ENCODE measurements at regions not wholly inside any gene's neighbourhood (a gene's known extent, or its start where the extent isn't known, plus 50 kb on each side); places are given as distances from the start of the nearest gene placed in this dataset.

DNA sequence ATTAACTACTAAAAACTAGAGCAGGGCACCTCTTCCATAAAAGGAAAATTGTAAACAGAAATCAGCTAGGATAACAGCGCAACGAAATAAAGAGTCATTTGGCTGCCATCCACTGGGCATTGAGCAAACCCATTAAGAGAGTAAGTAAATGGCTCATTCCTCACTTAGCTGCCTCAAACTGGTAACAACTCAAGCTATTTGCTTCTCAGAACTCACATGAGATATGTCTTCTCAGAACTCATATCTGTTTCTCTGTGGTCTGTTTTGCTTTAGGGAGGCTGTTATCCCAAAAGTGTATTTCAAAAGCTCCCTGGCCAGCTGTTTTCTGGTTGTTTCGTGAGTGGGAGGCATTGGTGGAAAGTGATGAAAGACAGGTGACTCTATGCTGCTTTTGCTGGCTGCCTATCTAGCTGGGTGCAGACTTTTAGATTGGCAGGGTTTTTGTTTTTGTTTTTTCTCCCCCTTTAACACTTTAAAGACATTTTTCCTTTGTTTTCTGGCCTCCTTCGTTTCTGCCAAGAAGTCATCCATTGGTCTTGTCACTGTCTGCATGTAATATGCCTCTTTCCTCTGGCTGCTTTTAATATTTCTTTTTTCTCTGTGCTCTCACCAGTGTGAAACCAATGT, 269.2 kb upstream of the RGS18 start:
- H3K4me3 ChIP-seq (ENCODE audit: low read depth, low read length), result no peak overlapping the region
- TF ChIP-seq, protein P1, sequence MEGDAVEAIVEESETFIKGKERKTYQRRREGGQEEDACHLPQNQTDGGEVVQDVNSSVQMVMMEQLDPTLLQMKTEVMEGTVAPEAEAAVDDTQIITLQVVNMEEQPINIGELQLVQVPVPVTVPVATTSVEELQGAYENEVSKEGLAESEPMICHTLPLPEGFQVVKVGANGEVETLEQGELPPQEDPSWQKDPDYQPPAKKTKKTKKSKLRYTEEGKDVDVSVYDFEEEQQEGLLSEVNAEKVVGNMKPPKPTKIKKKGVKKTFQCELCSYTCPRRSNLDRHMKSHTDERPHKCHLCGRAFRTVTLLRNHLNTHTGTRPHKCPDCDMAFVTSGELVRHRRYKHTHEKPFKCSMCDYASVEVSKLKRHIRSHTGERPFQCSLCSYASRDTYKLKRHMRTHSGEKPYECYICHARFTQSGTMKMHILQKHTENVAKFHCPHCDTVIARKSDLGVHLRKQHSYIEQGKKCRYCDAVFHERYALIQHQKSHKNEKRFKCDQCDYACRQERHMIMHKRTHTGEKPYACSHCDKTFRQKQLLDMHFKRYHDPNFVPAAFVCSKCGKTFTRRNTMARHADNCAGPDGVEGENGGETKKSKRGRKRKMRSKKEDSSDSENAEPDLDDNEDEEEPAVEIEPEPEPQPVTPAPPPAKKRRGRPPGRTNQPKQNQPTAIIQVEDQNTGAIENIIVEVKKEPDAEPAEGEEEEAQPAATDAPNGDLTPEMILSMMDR (IDR thresholded peaks at IDR 0.05; ENCODE audit: insufficient read depth, low read length), result no peak
- DNase-seq (ENCODE audit: low read depth), result peak; percentile 13

DNA sequence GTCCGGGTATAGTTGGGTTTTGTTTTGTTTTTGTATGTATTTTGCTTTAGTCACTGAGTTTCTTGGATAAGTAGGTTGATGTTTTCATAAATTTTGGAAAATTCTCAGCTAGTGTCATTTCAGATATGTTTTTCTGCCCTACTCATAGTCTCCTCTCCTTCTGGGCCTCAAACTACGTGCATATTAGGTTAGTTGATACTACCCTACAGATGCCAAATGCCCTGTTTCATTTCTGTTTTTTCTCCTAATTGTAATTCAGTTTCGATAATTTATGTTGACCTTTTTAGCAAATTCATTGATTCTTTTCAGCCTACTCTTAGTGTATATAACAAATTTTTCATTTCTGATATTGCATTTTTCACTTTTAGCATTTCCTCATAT, 268.6 kb upstream of the RGS18 start:
- TF ChIP-seq, protein P1 (IDR thresholded peaks at IDR 0.05; ENCODE audit: insufficient read depth, low read length), result no peak
- DNase-seq (ENCODE audit: low read depth), result no peak
- no peak overlapping the region for H3K4me3 ChIP-seq (ENCODE audit: low read depth, low read length)

DNA sequence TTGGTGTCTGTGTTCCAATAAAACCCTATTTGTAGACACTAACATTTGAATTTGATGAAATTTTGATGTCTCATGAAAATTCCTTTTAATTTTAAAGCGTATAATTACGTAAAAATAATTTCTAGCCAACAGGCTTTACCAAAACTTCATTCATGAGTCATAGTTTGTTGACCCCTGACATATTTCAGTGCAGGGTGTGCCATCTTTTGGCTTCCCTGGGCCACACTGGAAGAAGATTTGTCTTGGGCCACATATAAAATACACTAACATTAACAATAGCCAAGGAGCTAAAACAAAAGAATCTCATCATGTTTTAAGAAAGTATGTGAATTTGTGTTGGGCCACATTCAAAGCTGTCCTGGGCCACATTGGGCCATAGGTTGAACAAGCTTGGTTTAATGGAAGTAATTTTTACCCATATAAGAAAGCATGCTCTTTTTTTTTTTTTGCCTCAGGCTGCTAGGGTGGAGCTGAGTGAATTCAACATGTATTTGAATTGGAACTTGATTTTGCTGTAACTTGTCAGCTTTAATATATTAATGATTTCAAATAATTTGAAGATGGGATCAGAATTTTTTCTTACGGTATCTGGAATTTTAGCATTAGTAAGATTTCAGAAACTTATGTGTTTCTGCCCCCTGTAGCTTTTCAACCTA, 267.7 kb upstream of the RGS18 start:
- DNase-seq (ENCODE audit: low read depth), result no peak
- H3K4me3 ChIP-seq (ENCODE audit: low read depth, low read length), result no peak overlapping the region
- TF ChIP-seq, protein P1 (IDR thresholded peaks at IDR 0.05; ENCODE audit: insufficient read depth, low read length), result no peak

DNA sequence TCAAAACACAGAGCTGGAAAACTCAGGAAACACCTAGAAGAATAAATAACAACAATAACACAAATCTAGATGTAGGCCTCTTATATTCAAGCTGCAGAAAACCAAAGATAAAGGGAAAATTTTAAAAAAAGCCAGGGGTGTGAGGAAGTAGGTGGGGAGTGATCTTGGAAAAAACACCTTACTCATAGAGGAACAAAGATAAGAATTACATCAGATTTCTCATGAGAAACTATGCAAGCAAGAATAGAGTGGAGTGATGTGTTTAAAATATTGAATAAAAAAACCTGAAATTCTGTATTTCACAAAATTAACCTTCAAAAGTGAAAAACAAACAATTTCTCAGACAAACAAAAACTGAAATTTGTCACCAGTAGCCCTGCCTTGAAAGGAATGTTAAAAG, 265.5 kb upstream of the RGS18 start:
- no peak for DNase-seq (ENCODE audit: low read depth)
- TF ChIP-seq, protein P1 (IDR thresholded peaks at IDR 0.05; ENCODE audit: insufficient read depth, low read length), result no peak
- H3K4me3 ChIP-seq (ENCODE audit: low read depth, low read length), result no peak overlapping the region

DNA sequence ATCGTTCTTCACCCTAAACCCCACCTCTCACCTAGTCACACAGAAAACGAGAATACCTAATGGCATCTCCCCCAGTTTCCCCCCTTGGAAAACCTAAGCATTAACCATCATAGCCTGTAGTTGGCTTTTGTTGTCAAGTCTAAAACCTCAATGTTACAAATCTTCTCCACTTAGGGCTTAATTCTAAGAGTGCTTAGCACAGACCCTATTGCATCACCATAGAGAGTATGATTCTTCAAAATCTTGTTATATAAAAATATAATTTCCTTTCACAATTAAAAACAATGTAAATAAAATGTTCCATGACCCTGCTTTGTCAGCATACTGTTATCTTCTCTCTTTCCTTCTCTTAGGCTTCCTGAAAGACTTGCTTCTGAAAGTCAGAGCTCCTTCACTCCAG, 263.2 kb upstream of the RGS18 start:
- TF ChIP-seq, protein P1 (IDR thresholded peaks at IDR 0.05; ENCODE audit: insufficient read depth, low read length), result no peak
- H3K4me3 ChIP-seq (ENCODE audit: low read depth, low read length), result no peak overlapping the region
- no peak for DNase-seq (ENCODE audit: low read depth)

DNA sequence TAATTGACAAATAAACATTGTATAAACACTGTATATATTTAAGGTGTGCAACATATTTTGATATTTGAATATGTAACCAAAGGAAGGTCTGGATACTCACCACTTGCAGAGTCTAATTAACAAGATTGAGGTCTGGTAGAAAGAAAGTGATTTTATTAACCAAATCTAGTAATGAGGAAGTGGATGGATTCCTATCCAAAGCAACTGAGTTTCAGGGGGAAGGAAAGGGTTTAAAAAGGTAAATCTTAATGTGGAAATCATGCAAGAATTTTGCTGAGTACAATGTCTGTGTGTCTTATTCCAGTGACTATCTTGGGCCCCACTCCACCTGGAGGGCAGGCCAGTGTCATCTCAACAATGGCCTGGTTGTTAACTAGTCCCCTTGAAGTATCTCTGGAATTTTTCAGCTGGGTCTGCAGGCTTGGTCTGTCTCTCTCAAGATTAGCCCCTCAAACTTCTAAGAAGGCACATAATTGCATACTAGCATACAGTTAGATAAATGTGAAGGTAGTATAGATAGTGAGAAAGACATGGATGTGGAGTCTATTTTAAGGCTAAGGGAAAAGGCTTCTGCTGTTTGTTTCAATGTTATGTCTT, 262.7 kb upstream of the RGS18 start:
- DNase-seq (ENCODE audit: low read depth), result no peak
- TF ChIP-seq, protein P1 (IDR thresholded peaks at IDR 0.05; ENCODE audit: insufficient read depth, low read length), result no peak
- H3K4me3 ChIP-seq (ENCODE audit: low read depth, low read length), result no peak overlapping the region

Measured in fibroblast of the aortic adventitia (primary cell).